Testis (tissue), 2 donors: ENCODE measurements at regions not wholly inside any gene's neighbourhood (a gene's known extent, or its start where the extent isn't known, plus 50 kb on each side); places are given as distances from the start of the nearest gene placed in this dataset.
"Not testable (repeated sequence)": the region's sequence is repeated elsewhere in the genome, so short reads cannot be mapped to it uniquely, and the experiment has no call there.

Source experiments
- DNase-seq: peaks from one replicate; pipeline ENCODE4 v3.0.0-alpha.2; 2019
- H3K27ac ChIP-seq, 2 donors: fragments of 200-600 bp; sonication (generic); one replicate each; pipeline ENCODE4 v1.5.1; 2019
- H3K27me3 ChIP-seq: fragments of 200-600 bp; sonication (generic); one replicate; pipeline ENCODE4 v1.5.1; 2019
- H3K36me3 ChIP-seq: fragments of 200-600 bp; sonication (generic); one replicate; pipeline ENCODE4 v1.5.1; 2017; ENCODE audit warnings: low read depth; ENCODE audit errors: missing control alignments
- H3K4me1 ChIP-seq: fragments of 200-600 bp; sonication (generic); one replicate; pipeline ENCODE4 v1.5.1; 2019
- H3K4me3 ChIP-seq, 2 donors: fragments of 200-600 bp; sonication (generic); one replicate each; pipeline ENCODE4 v1.5.1; 2017 to 2019
- H3K9me3 ChIP-seq: fragments of 200-600 bp; sonication (generic); one replicate; pipeline ENCODE4 v1.5.1; 2017
- POLR2A ChIP-seq: fragments of 450-650 bp; IDR thresholded peaks from one replicate; pipeline ENCODE4 v1.6.1; 2017; ENCODE audit warnings: antibody characterized with exemption, mild to moderate bottlenecking, moderate library complexity
- WGBS, 2 donors: methylation state at CpG; one replicate each; pipeline ENCODE4 v1.1.5; 2018; 5-methylcytosine and 5-hydroxymethylcytosine counted together
- intact Hi-C: fragments of 100-400 bp; cut with DNase I; formaldehyde crosslinking; loops from one replicate; pipeline ENCODE4 v1.15.1; 2023; ENCODE audit warnings: low total_unique reads
- TF ChIP-seq, protein P1 (sequence below), 3 experiments: fragments of 450-650 bp in 2 of 3; fragments of 200-600 bp in 1 of 3; sonication (generic) in 1 of 3; IDR thresholded peaks; one replicate each; pipeline ENCODE4 v1.5.1; 2016 to 2019; ENCODE audit warnings: antibody characterized with exemption in 3 of 3, mild to moderate bottlenecking in 2 of 3, moderate library complexity in 1 of 3

DNA sequence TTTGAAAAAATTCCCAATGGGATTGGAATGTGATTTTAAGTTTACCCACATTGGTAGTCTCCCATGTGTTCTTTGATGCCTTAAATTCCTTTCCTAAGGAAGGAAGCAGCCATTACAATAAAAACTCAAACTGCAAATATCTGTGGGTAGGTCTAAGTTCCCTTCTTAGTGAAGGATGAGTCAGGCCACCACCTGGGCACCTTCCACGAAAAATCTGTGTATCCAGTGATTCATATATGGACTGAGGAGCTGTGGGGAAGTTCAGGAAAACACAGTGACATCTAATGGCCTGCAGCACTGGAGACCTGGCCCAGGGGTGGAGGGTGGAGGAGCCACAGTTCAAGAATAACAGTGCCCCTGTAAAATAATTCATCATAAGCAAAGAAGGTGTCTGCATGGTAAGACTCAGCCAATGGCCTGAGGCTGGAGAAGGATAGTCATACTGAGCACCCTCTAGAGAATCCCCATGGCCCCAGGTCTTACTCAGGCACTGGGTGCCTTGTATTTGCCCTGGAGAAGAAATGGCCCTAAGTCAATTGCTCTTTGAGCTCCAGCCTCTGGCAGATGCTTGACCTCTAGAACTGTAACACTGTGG lies 248.6 kb downstream of the SP3 start:
- Histone ChIP-seq H3K4me1 (no peaks in the 10 kb centered on the region), H3K27me3 (no peaks in the 10 kb centered on the region), H3K27ac (no peak overlapping the region), H3K36me3 (no peaks in the 10 kb centered on the region), H3K4me3 (no peak overlapping the region), H3K9me3 (no peaks in the 10 kb centered on the region)
- 82 to 90% methylated on average over 1 of the region's 1 CpG for WGBS, 2 donors
- no peak for DNase-seq
- intact Hi-C loops = no loop called here
- no peak for TF ChIP-seq POLR2A

GRCh38 chr2:173719471-173719870 lies 245.7 kb downstream of the SP3 start:
- H3K36me3 ChIP-seq = no peaks in the 10 kb centered on the region
- no peak for TF ChIP-seq POLR2A
- TF ChIP-seq, protein P1, sequence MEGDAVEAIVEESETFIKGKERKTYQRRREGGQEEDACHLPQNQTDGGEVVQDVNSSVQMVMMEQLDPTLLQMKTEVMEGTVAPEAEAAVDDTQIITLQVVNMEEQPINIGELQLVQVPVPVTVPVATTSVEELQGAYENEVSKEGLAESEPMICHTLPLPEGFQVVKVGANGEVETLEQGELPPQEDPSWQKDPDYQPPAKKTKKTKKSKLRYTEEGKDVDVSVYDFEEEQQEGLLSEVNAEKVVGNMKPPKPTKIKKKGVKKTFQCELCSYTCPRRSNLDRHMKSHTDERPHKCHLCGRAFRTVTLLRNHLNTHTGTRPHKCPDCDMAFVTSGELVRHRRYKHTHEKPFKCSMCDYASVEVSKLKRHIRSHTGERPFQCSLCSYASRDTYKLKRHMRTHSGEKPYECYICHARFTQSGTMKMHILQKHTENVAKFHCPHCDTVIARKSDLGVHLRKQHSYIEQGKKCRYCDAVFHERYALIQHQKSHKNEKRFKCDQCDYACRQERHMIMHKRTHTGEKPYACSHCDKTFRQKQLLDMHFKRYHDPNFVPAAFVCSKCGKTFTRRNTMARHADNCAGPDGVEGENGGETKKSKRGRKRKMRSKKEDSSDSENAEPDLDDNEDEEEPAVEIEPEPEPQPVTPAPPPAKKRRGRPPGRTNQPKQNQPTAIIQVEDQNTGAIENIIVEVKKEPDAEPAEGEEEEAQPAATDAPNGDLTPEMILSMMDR (IDR thresholded peaks at IDR 0.05) = no peak
- WGBS, 2 donors = 76 to 77% methylated on average over 3 of the region's 3 CpGs
- intact Hi-C loops = no loop called here
- no peak overlapping the region for H3K4me3 ChIP-seq
- no peak overlapping the region for H3K27ac ChIP-seq
- no peaks in the 10 kb centered on the region for H3K27me3 ChIP-seq
- no peak for DNase-seq
- H3K4me1 ChIP-seq = no peaks in the 10 kb centered on the region
- no peaks in the 10 kb centered on the region for H3K9me3 ChIP-seq

- no peaks in the 10 kb centered on the region for H3K27me3 ChIP-seq
- WGBS, 2 donors = 45 to 83% methylated on average over 1 of the region's 1 CpG
- intact Hi-C loops = no loop called here
- no peak for DNase-seq
- H3K4me1 ChIP-seq = no peaks in the 10 kb centered on the region
- H3K36me3 ChIP-seq = no peaks in the 10 kb centered on the region
- H3K9me3 ChIP-seq = no peaks in the 10 kb centered on the region
- H3K27ac ChIP-seq = no peak overlapping the region
- H3K4me3 ChIP-seq = no peak overlapping the region
- TF ChIP-seq POLR2A = no peak
- TF ChIP-seq, protein P1 (IDR thresholded peaks at IDR 0.05) = no peak
Measured at GRCh38 chr2:173720306-173720705, 244.9 kb downstream of the SP3 start.

DNA sequence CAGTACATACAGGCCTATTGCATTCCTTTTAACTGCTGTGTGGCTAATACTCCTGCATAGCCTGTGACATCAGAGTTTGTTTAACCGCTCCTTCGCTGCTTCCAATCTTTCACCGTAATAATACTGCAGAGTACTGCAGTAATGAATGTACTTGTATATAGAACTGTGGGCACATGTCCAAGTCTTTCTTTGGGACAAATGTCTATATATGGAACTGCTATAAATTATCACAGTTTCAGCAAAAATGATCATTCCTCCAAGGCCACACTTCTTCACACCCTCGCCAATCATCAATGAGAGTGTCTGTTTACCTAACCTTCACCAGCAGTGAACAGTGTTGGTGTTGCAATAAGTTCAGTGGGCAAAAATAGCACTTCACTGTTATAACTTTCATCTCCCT lies 230.4 kb downstream of the SP3 start:
- TF ChIP-seq POLR2A = no peak
- Histone ChIP-seq H3K4me1 (no peaks in the 10 kb centered on the region), H3K27ac (no peak overlapping the region), H3K36me3 (no peaks in the 10 kb centered on the region), H3K9me3 (no peaks in the 10 kb centered on the region), H3K4me3 (no peak overlapping the region), H3K27me3 (no peaks in the 10 kb centered on the region)
- DNase-seq = no peak
- intact Hi-C loops = no loop called here
- WGBS, 2 donors = 87 to 88% methylated on average over 4 of the region's 4 CpGs

GRCh38 chr2:173737954-173738575 lies 227.1 kb downstream of the SP3 start:
- H3K27me3 ChIP-seq, H3K36me3 ChIP-seq, DNase-seq, H3K9me3 ChIP-seq, intact Hi-C loops, H3K27ac ChIP-seq, H3K4me3 ChIP-seq, H3K4me1 ChIP-seq: not testable (repeated sequence)

GRCh38 chr2:173739006-173739405 lies 226.2 kb downstream of the SP3 start:
- no peak overlapping the region for H3K4me3 ChIP-seq
- 77 to 80% methylated on average over 5 of the region's 5 CpGs for WGBS, 2 donors
- intact Hi-C loops = no loop called here
- TF ChIP-seq, protein P1 (IDR thresholded peaks at IDR 0.05) = no peak
- TF ChIP-seq POLR2A = no peak
- no peaks in the 10 kb centered on the region for H3K27me3 ChIP-seq
- H3K9me3 ChIP-seq = no peaks in the 10 kb centered on the region
- DNase-seq = no peak
- H3K4me1 ChIP-seq = no peaks in the 10 kb centered on the region
- H3K36me3 ChIP-seq = no peaks in the 10 kb centered on the region
- H3K27ac ChIP-seq = no peak overlapping the region
